ENCODE measurements at regions not wholly inside any gene's neighbourhood (a gene's known extent, or its start where the extent isn't known, plus 50 kb on each side); places are given as distances from the start of the nearest gene placed in this dataset.

DNA sequence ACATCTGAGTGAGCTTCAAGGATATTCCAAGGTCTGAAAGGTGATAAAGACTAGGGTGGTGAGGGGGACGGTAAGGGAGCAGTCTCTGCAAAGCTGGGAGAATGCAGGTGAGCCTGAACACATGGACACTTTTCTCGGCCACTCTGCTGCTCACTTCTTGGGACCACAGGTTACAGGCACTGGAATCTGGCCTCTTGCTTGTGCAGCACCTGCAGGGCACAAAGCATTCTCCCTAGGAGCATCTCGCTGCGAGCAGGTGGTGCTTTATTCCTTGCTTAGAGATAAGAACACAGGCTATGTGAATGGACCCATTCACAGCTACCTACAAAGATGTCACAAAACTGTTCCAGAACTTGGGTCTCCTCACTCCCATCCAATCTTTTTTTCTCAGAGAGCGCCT lies 153.2 kb downstream of the DDX1 start:
- H3K4me1 Mint-ChIP-seq (ENCODE audit: low read depth, unreplicated experiment): no peaks in the 10 kb centered on the region
- no peak for DNase-seq
- CTCF ChIA-PET: no interaction called here
- H3K4me3 Mint-ChIP-seq (ENCODE audit: low read depth, unreplicated experiment): no peak overlapping the region
- peaks cover 47% of the 10 kb centered on the region for H3K27me3 Mint-ChIP-seq (ENCODE audit: unreplicated experiment)
- H3K9me3 Mint-ChIP-seq (ENCODE audit: low read depth, unreplicated experiment): no peaks in the 10 kb centered on the region
- no peak overlapping the region for H3K27ac Mint-ChIP-seq (ENCODE audit: unreplicated experiment)
- intact Hi-C loops (cut with micrococcal nuclease; ENCODE audit: unreplicated experiment): no loop called here
- BruUV-seq (replicated peaks): no TSS peak
- H3K36me3 Mint-ChIP-seq (ENCODE audit: insufficient read depth, unreplicated experiment): no peaks in the 10 kb centered on the region
- TF ChIP-seq, protein P1, sequence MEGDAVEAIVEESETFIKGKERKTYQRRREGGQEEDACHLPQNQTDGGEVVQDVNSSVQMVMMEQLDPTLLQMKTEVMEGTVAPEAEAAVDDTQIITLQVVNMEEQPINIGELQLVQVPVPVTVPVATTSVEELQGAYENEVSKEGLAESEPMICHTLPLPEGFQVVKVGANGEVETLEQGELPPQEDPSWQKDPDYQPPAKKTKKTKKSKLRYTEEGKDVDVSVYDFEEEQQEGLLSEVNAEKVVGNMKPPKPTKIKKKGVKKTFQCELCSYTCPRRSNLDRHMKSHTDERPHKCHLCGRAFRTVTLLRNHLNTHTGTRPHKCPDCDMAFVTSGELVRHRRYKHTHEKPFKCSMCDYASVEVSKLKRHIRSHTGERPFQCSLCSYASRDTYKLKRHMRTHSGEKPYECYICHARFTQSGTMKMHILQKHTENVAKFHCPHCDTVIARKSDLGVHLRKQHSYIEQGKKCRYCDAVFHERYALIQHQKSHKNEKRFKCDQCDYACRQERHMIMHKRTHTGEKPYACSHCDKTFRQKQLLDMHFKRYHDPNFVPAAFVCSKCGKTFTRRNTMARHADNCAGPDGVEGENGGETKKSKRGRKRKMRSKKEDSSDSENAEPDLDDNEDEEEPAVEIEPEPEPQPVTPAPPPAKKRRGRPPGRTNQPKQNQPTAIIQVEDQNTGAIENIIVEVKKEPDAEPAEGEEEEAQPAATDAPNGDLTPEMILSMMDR (IDR thresholded peaks at IDR 0.05; ENCODE audit: unreplicated experiment): no peak

DNA sequence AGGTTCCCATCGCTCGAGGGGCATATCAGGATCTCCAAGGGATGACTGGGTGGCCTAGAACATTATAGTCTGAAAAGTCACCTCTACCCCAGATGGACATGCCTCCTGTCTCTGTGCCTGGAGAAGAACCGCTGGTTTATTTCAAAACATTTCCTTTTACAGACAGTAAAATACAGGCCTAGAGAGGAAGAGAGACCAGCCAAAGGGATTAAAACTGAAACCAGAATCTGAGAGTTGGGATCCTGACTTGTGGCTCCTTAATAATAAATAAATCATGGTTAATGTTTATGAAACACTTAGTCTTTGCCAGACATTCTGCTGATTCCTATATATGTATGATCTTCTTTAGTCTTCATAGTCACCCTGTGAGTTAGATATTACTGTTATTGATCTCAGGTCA lies 153.7 kb downstream of the DDX1 start:
- Mint-ChIP-seq H3K27me3 (ENCODE audit: unreplicated experiment) (peaks cover 47% of the 10 kb centered on the region), H3K4me3 (ENCODE audit: low read depth, unreplicated experiment) (no peak overlapping the region), H3K36me3 (ENCODE audit: insufficient read depth, unreplicated experiment) (no peaks in the 10 kb centered on the region), H3K4me1 (ENCODE audit: low read depth, unreplicated experiment) (no peaks in the 10 kb centered on the region), H3K27ac (ENCODE audit: unreplicated experiment) (no peak overlapping the region), H3K9me3 (ENCODE audit: low read depth, unreplicated experiment) (no peaks in the 10 kb centered on the region)
- no peak for DNase-seq
- CTCF ChIA-PET: no interaction called here
- intact Hi-C loops (cut with micrococcal nuclease; ENCODE audit: unreplicated experiment): no loop called here
- no TSS peak for BruUV-seq (replicated peaks)
- TF ChIP-seq, protein P1 (IDR thresholded peaks at IDR 0.05; ENCODE audit: unreplicated experiment): no peak

DNA sequence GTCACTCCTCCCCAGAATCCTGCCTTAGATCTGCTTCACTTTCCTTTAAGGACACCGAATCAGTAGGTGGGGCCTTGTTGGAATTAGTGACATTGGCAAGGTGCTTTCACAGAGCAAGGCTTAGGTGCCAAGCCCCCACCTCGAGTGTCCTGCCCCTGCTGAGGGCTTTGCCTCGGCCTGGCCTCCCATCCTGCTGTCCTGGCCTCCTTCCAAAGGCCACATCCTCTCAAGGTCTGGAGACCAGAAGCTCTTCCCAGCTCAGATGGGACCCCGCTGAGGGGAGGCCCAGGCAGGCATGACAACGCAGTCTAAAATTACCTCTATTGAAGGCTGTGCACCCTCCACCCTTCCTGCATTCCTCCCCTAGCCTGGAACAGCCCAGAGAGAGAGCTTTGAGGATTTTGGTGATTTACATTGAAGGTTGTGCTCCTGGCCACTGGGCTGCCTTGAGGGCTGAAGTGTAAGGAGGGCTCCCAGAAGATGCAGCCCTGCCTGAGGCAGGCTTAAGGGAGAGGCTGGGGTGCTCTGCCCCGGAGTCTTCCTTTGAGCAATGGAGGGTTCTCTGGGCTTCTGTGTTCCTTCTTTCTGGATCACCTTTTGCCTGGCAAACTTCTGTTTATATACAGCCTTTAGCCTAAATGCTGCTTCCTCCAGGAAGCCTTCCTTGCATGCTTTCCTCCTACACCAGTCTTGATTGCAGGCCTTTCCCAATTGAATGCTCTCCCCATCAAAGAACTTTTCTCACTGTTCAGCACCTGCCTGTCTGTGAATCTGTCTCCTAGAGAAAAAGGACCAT lies 154.4 kb downstream of the DDX1 start:
- Mint-ChIP-seq H3K36me3 (ENCODE audit: insufficient read depth, unreplicated experiment) (no peaks in the 10 kb centered on the region), H3K27me3 (ENCODE audit: unreplicated experiment) (peaks cover 49% of the 10 kb centered on the region), H3K4me1 (ENCODE audit: low read depth, unreplicated experiment) (no peaks in the 10 kb centered on the region), H3K27ac (ENCODE audit: unreplicated experiment) (no peak overlapping the region), H3K4me3 (ENCODE audit: low read depth, unreplicated experiment) (no peak overlapping the region), H3K9me3 (ENCODE audit: low read depth, unreplicated experiment) (no peaks in the 10 kb centered on the region)
- TF ChIP-seq, protein P1 (IDR thresholded peaks at IDR 0.05; ENCODE audit: unreplicated experiment): no peak
- DNase-seq: no peak
- CTCF ChIA-PET: no interaction called here
- BruUV-seq (replicated peaks): no TSS peak
- intact Hi-C loops (cut with micrococcal nuclease; ENCODE audit: unreplicated experiment): no loop called here

DNA sequence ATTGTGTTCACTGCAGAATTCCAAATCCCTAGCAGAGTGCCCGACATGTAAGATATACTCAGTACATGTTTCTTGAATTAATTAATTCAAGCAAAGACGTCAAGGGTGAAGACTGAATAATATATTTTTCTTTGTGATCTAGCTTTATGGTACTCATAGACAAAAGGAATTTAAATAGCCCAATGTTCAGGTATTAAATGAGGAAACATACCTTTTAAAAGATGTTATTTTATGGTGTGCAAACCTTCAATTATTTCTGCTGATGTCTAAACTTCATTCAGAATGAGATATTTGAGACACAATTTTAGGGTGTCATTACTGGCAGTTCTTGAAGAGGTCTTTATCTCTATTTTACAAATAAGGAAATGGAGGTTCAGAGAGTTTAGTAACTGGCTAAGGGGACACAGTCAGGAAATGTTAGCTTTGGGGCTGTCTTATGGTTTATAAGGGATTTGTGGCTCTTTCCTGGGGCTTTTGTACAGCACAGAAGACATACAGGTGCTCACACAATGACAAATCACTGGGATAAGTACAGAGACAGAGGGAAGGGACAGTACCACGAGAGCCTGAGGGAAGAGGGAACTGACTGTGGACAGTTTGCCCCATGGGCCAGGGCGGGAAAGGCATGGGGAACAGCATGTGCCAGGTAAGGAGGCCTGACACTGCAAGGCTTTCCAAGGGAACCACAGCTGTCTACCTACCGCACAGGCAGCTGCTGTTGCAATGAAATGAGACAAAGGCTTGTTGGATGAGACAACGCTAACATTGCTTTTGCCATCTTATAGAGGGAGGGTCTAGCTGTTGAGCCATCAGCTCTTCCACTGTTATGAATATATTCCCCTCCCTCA lies 155.3 kb downstream of the DDX1 start:
- TF ChIP-seq, protein P1 (IDR thresholded peaks at IDR 0.05; ENCODE audit: unreplicated experiment): no peak
- Mint-ChIP-seq H3K27me3 (ENCODE audit: unreplicated experiment) (peaks cover 57% of the 10 kb centered on the region), H3K27ac (ENCODE audit: unreplicated experiment) (no peak overlapping the region), H3K4me3 (ENCODE audit: low read depth, unreplicated experiment) (no peak overlapping the region), H3K36me3 (ENCODE audit: insufficient read depth, unreplicated experiment) (no peaks in the 10 kb centered on the region), H3K4me1 (ENCODE audit: low read depth, unreplicated experiment) (no peaks in the 10 kb centered on the region), H3K9me3 (ENCODE audit: low read depth, unreplicated experiment) (no peaks in the 10 kb centered on the region)
- no peak for DNase-seq
- CTCF ChIA-PET: no interaction called here
- no TSS peak for BruUV-seq (replicated peaks)
- intact Hi-C loops (cut with micrococcal nuclease; ENCODE audit: unreplicated experiment): no loop called here

All from Calu3 (cell line).